ENCODE measurements at regions not wholly inside any gene's neighbourhood (a gene's known extent, or its start where the extent isn't known, plus 50 kb on each side); places are given as distances from the start of the nearest gene placed in this dataset.

- Histone ChIP-seq H3K9me3 (replicated peaks; ENCODE audit: control insufficient read depth, insufficient read depth, low read depth, low read length) (no peaks in the 10 kb centered on the region), H3K4me1 (replicated peaks in 1 of 2; ENCODE audit: control insufficient read depth in 2 of 2, insufficient read depth in 2 of 2, low read length in 2 of 2) (no peaks in the 10 kb centered on the region), H3K27me3 (ENCODE audit: control insufficient read depth in 2 of 2, insufficient read depth in 2 of 2, low read length in 2 of 2) (no peaks in the 10 kb centered on the region), H4K20me1 (replicated peaks; ENCODE audit: control insufficient read depth, insufficient read depth, low read length) (no peaks in the 10 kb centered on the region), H3K9ac (ENCODE audit: insufficient read depth in 1 of 2, low read depth in 2 of 2, low read length in 2 of 2) (no peak overlapping the region), H3K27ac (ENCODE audit: extremely low read depth, low read depth, low read length) (no peak overlapping the region), H2AFZ (ENCODE audit: low read depth, low read length) (no peak overlapping the region), H3K4me2 (ENCODE audit: insufficient read depth, low read length) (no peak overlapping the region), H3K4me3 (no peak overlapping the region), H3K9me1 (ENCODE audit: control insufficient read depth, insufficient read depth, low read length) (no peaks in the 10 kb centered on the region), H3K36me3 (ENCODE audit: control insufficient read depth, insufficient read depth, low read length) (no peaks in the 10 kb centered on the region), H3K79me2 (ENCODE audit: control insufficient read depth, insufficient read depth, low read length) (no peaks in the 10 kb centered on the region)
- ChIA-PET POLR2A (no interaction called here), CTCF (ENCODE audit: low intra/inter-chr PET ratio) (no interaction called here)
- in situ Hi-C loops (cut with MboI) (no loop called here), intact Hi-C loops (cut with micrococcal nuclease) (no loop called here)
- BruUV-seq (replicated peaks): no TSS peak
- TF ChIP-seq PTBP1 (IDR thresholded peaks at IDR 0.05; ENCODE audit: low read depth, low read length) (no peak), TCF7 (IDR thresholded peaks at IDR 0.05; ENCODE audit: borderline replicate concordance) (no peak), NCOR1 (IDR thresholded peaks at IDR 0.05) (no peak), ZNF197 (CRISPR knock-in tag; IDR thresholded peaks at IDR 0.05; ENCODE audit: low read depth) (no peak), RBBP5 (IDR thresholded peaks at IDR 0.05; ENCODE audit: borderline replicate concordance, insufficient read depth, low read length, poor library complexity, severe bottlenecking) (no peak), MAFF (IDR thresholded peaks at IDR 0.05; ENCODE audit: low read length) (no peak), MXI1 (IDR thresholded peaks at IDR 0.05; ENCODE audit: low read depth, low read length) (no peak), EHMT2 (IDR thresholded peaks at IDR 0.05) (no peak), ARID1B (IDR thresholded peaks at IDR 0.05) (no peak), MTF1 (CRISPR knock-in tag; IDR thresholded peaks at IDR 0.05; ENCODE audit: borderline replicate concordance) (no peak), SETDB1 (IDR thresholded peaks at IDR 0.05; ENCODE audit: low read length) (no peak), SIN3A (IDR thresholded peaks at IDR 0.05; ENCODE audit: borderline replicate concordance in 2 of 2, control insufficient read depth in 1 of 2, low read depth in 2 of 2, low read length in 2 of 2) (no peak), ZFP1 (CRISPR knock-in tag; IDR thresholded peaks at IDR 0.05) (no peak), NCOA4 (IDR thresholded peaks at IDR 0.05; ENCODE audit: partially characterized antibody) (no peak), YBX1 (IDR thresholded peaks at IDR 0.05) (no peak), ZNF778 (CRISPR knock-in tag; IDR thresholded peaks at IDR 0.05) (no peak), HNRNPH1 (optimal IDR thresholded peaks at IDR 0.05; ENCODE audit: low read depth, low read length) (no peak)
- WGBS (ENCODE audit: insufficient coverage, low coverage, missing lambda C conversion rate): 0% methylated on average over 1 of the region's 1 CpG
- DNase-seq (ENCODE audit: extremely low read depth in 1 of 4, low spot score in 3 of 4): no peak
- FAIRE-seq: no peak
- no peak for ATAC-seq
Observed at GRCh38 chrX:85570496-85570895, 191.0 kb upstream of the POF1B start.

Data from K562 (cell line).